ENCODE measurements at regions not wholly inside any gene's neighbourhood (a gene's known extent, or its start where the extent isn't known, plus 50 kb on each side); places are given as distances from the start of the nearest gene placed in this dataset.

- DNase-seq (ENCODE audit: low read depth in 1 of 2, low spot score in 1 of 2), result no peak
Observed at GRCh38 chr15:94019062-94019461, 212.3 kb upstream of the MCTP2 start.

GRCh38 chr15:94015324-94015723, 216.0 kb upstream of the MCTP2 start:
- DNase-seq (ENCODE audit: low read depth in 1 of 2, low spot score in 1 of 2), result no peak

GRCh38 chr15:94008104-94009074, 223.0 kb upstream of the MCTP2 start:
- DNase-seq (ENCODE audit: low read depth in 1 of 2, low spot score in 1 of 2), result no peak

- DNase-seq (ENCODE audit: low read depth in 1 of 2, low spot score in 1 of 2), result no peak
Observed at GRCh38 chr15:94004697-94005096, 226.7 kb upstream of the MCTP2 start.

GRCh38 chr15:94002041-94002440, 229.3 kb upstream of the MCTP2 start:
- no peak for DNase-seq (ENCODE audit: low read depth in 1 of 2, low spot score in 1 of 2)

GRCh38 chr15:94001255-94001801, 230.0 kb upstream of the MCTP2 start:
- DNase-seq (ENCODE audit: low read depth in 1 of 2, low spot score in 1 of 2), result no peak

- no peak for DNase-seq (ENCODE audit: low read depth in 1 of 2, low spot score in 1 of 2)
Observed at GRCh38 chr15:94000606-94001005, 230.8 kb upstream of the MCTP2 start.

- DNase-seq (ENCODE audit: low read depth in 1 of 2, low spot score in 1 of 2), result no peak
Observed at GRCh38 chr15:93997071-93997658, 234.2 kb upstream of the MCTP2 start.

- DNase-seq (ENCODE audit: low read depth in 1 of 2, low spot score in 1 of 2), result no peak
Observed at GRCh38 chr15:93989440-93989998, 241.8 kb upstream of the MCTP2 start.

GRCh38 chr15:93987068-93987467, 244.3 kb upstream of the MCTP2 start:
- DNase-seq (ENCODE audit: low read depth in 1 of 2, low spot score in 1 of 2), result no peak

- DNase-seq (ENCODE audit: low read depth in 1 of 2, low spot score in 1 of 2), result no peak
Observed at GRCh38 chr15:93986400-93986984, 244.9 kb upstream of the MCTP2 start.

GRCh38 chr15:93985925-93986324, 245.4 kb upstream of the MCTP2 start:
- DNase-seq (ENCODE audit: low read depth in 1 of 2, low spot score in 1 of 2), result no peak

GRCh38 chr15:93985176-93985575, 246.2 kb upstream of the MCTP2 start:
- no peak for DNase-seq (ENCODE audit: low read depth in 1 of 2, low spot score in 1 of 2)

GRCh38 chr15:93983526-93983925, 247.8 kb upstream of the MCTP2 start:
- no peak for DNase-seq (ENCODE audit: low read depth in 1 of 2, low spot score in 1 of 2)

- DNase-seq (ENCODE audit: low read depth in 1 of 2, low spot score in 1 of 2), result no peak
Observed at GRCh38 chr15:93982226-93982727, 249.1 kb upstream of the MCTP2 start.

GRCh38 chr15:93981706-93982105, 249.7 kb upstream of the MCTP2 start:
- no peak for DNase-seq (ENCODE audit: low read depth in 1 of 2, low spot score in 1 of 2)

- DNase-seq (ENCODE audit: low read depth in 1 of 2, low spot score in 1 of 2), result no peak
Observed at GRCh38 chr15:93980261-93980911, 251.0 kb upstream of the MCTP2 start.

- no peak for DNase-seq (ENCODE audit: low read depth in 1 of 2, low spot score in 1 of 2)
Observed at GRCh38 chr15:93974804-93975481, 256.4 kb upstream of the MCTP2 start.

- DNase-seq (ENCODE audit: low read depth in 1 of 2, low spot score in 1 of 2), result no peak
Observed at GRCh38 chr15:93973287-93973686, 258.1 kb upstream of the MCTP2 start.

GRCh38 chr15:93968773-93969172, 262.6 kb upstream of the MCTP2 start:
- DNase-seq (ENCODE audit: low read depth in 1 of 2, low spot score in 1 of 2), result no peak
